ENCODE measurements at regions not wholly inside any gene's neighbourhood (a gene's known extent, or its start where the extent isn't known, plus 50 kb on each side); places are given as distances from the start of the nearest gene placed in this dataset.
"Not testable (repeated sequence)": the region's sequence is repeated elsewhere in the genome, so short reads cannot be mapped to it uniquely, and the experiment has no call there.

DNA sequence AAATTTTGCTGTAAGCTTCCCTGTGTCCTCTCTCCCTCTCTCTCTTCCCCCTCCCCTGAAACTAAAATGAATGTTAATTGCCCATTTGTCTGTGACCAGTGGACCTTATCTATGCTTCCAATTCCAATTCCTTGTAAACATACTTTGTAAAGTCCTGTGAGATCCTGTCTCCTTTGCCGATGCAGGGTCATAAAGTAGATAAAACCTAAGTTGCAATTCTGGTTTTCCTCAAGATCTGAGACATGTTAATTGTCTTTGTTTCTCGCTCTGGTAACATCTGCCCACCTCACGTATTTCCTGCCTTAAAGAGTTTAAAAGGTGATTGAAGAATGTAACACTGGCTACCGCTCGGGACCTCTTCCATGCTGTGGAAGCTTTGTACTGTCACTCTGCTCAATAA lies 2503.4 kb downstream of the ARAP2 start:
- TF ChIP-seq, protein P1, sequence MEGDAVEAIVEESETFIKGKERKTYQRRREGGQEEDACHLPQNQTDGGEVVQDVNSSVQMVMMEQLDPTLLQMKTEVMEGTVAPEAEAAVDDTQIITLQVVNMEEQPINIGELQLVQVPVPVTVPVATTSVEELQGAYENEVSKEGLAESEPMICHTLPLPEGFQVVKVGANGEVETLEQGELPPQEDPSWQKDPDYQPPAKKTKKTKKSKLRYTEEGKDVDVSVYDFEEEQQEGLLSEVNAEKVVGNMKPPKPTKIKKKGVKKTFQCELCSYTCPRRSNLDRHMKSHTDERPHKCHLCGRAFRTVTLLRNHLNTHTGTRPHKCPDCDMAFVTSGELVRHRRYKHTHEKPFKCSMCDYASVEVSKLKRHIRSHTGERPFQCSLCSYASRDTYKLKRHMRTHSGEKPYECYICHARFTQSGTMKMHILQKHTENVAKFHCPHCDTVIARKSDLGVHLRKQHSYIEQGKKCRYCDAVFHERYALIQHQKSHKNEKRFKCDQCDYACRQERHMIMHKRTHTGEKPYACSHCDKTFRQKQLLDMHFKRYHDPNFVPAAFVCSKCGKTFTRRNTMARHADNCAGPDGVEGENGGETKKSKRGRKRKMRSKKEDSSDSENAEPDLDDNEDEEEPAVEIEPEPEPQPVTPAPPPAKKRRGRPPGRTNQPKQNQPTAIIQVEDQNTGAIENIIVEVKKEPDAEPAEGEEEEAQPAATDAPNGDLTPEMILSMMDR (IDR thresholded peaks at IDR 0.05) = not testable (repeated sequence)
- TF ChIP-seq ZFX (IDR thresholded peaks at IDR 0.05; ENCODE audit: borderline replicate concordance) = not testable (repeated sequence)

All from 22Rv1 (cell line).